ENCODE measurements at regions not wholly inside any gene's neighbourhood (a gene's known extent, or its start where the extent isn't known, plus 50 kb on each side); places are given as distances from the start of the nearest gene placed in this dataset.

DNA sequence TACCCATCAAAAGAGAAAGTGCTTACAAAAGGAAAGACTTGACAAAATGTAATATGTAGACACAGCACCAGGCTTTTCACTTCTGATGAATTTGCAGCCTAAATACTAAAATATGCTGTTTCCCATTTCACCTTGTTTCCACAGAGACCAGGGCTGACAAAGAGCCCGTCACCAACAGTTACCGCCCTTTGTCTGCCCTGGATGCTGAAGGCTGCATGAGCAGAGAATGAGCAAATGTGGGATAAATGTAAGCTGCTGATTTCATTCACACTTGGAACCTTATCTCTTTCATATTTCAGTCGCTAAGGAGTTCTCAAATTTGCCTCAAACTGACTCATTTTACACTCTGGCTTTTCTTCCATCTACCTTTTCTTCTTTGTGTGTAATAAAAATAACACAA, 213.9 kb downstream of the TMEM167A start:
- TF ChIP-seq, protein P1, sequence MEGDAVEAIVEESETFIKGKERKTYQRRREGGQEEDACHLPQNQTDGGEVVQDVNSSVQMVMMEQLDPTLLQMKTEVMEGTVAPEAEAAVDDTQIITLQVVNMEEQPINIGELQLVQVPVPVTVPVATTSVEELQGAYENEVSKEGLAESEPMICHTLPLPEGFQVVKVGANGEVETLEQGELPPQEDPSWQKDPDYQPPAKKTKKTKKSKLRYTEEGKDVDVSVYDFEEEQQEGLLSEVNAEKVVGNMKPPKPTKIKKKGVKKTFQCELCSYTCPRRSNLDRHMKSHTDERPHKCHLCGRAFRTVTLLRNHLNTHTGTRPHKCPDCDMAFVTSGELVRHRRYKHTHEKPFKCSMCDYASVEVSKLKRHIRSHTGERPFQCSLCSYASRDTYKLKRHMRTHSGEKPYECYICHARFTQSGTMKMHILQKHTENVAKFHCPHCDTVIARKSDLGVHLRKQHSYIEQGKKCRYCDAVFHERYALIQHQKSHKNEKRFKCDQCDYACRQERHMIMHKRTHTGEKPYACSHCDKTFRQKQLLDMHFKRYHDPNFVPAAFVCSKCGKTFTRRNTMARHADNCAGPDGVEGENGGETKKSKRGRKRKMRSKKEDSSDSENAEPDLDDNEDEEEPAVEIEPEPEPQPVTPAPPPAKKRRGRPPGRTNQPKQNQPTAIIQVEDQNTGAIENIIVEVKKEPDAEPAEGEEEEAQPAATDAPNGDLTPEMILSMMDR (IDR thresholded peaks at IDR 0.05; ENCODE audit: insufficient read depth, low read depth, low read length): no peak
- no peak for TF ChIP-seq EZH2 (IDR thresholded peaks at IDR 0.05; ENCODE audit: insufficient read depth, low read length)
